OCI-LY3 (cell line): ENCODE measurements at regions not wholly inside any gene's neighbourhood (a gene's known extent, or its start where the extent isn't known, plus 50 kb on each side); places are given as distances from the start of the nearest gene placed in this dataset.

Source experiments
- H2AFZ ChIP-seq: fragments of 200-600, 300-600 bp; shearing (Covaris generic); 2 replicates; pipeline ENCODE4 v1.6.0; 2014; ENCODE audit warnings: antibody characterized with exemption, low read depth, low read length
- H3K27ac ChIP-seq: fragments of 200-600, 300-600 bp; sonication (generic); 2 replicates; pipeline ENCODE4 v1.5.1; 2014; ENCODE audit warnings: mild to moderate bottlenecking, low read length, moderate library complexity, mixed read lengths
- H3K27me3 ChIP-seq: fragments of 200-600, 300-600 bp; sonication (generic); 2 replicates; pipeline ENCODE4 v1.6.1; 2014; ENCODE audit warnings: low read depth, low read length, mixed read lengths
- H3K36me3 ChIP-seq: fragments of 200-600, 300-600 bp; sonication (generic); replicated peaks from 2 replicates; pipeline ENCODE3; 2014; ENCODE audit warnings: low read depth, low read length, mixed read lengths
- H3K4me1 ChIP-seq: fragments of 300-600, 200-600 bp; sonication (generic); 2 replicates; pipeline ENCODE4 v1.6.1; 2014; ENCODE audit warnings: low read length, mixed read lengths
- H3K4me2 ChIP-seq: fragments of 200-600, 300-600 bp; sonication (generic); 2 replicates; pipeline ENCODE4 v1.6.1; 2014; ENCODE audit warnings: low read length, mixed read lengths
- H3K4me3 ChIP-seq: fragments of 300-600, 200-600 bp; sonication (generic); 2 replicates; pipeline ENCODE4 v1.5.1; 2014; ENCODE audit warnings: antibody characterized with exemption, mild to moderate bottlenecking, low read length, moderate library complexity
- H3K79me2 ChIP-seq: fragments of 300-600, 200-600 bp; shearing (Covaris generic); 2 replicates; pipeline ENCODE4 v1.6.1; 2014; ENCODE audit warnings: mild to moderate bottlenecking, low read length, mixed read lengths
- H3K9ac ChIP-seq: fragments of 300-600, 200-600 bp; shearing (Covaris generic); 2 replicates; pipeline ENCODE4 v1.6.0; 2014; ENCODE audit warnings: mild to moderate bottlenecking, low read length, moderate library complexity
- H3K9me3 ChIP-seq: fragments of 200-600, 300-600 bp; shearing (Covaris generic); 2 replicates; pipeline ENCODE4 v1.6.1; 2014; ENCODE audit warnings: low read length, mixed read lengths; ENCODE audit not compliant: insufficient read depth
- H4K20me1 ChIP-seq: fragments of 200-600, 300-600 bp; sonication (generic); 2 replicates; pipeline ENCODE4 v1.6.1; 2016; ENCODE audit warnings: low read length, mixed read lengths; ENCODE audit not compliant: insufficient read depth
- EZH2phosphoT487 ChIP-seq: fragments of 200-600 bp; shearing (Covaris generic); IDR thresholded peaks from 2 replicates; pipeline ENCODE4 v1.6.1; 2018; ENCODE audit warnings: antibody characterized with exemption, mixed run types, low read depth
- TF ChIP-seq, protein P1 (sequence below): fragments of 200-600, 300-600 bp; sonication (generic); IDR thresholded peaks from 2 replicates; pipeline ENCODE4 v1.5.1; 2014; ENCODE audit warnings: antibody characterized with exemption, low read length, low read depth

GRCh38 chr2:137870682-137871081 is 93.6 kb upstream of the HNMT start:
- no peaks in the 10 kb centered on the region for H3K79me2 ChIP-seq
- TF ChIP-seq, protein P1, sequence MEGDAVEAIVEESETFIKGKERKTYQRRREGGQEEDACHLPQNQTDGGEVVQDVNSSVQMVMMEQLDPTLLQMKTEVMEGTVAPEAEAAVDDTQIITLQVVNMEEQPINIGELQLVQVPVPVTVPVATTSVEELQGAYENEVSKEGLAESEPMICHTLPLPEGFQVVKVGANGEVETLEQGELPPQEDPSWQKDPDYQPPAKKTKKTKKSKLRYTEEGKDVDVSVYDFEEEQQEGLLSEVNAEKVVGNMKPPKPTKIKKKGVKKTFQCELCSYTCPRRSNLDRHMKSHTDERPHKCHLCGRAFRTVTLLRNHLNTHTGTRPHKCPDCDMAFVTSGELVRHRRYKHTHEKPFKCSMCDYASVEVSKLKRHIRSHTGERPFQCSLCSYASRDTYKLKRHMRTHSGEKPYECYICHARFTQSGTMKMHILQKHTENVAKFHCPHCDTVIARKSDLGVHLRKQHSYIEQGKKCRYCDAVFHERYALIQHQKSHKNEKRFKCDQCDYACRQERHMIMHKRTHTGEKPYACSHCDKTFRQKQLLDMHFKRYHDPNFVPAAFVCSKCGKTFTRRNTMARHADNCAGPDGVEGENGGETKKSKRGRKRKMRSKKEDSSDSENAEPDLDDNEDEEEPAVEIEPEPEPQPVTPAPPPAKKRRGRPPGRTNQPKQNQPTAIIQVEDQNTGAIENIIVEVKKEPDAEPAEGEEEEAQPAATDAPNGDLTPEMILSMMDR: no peak
- no peak for TF ChIP-seq EZH2phosphoT487

DNA sequence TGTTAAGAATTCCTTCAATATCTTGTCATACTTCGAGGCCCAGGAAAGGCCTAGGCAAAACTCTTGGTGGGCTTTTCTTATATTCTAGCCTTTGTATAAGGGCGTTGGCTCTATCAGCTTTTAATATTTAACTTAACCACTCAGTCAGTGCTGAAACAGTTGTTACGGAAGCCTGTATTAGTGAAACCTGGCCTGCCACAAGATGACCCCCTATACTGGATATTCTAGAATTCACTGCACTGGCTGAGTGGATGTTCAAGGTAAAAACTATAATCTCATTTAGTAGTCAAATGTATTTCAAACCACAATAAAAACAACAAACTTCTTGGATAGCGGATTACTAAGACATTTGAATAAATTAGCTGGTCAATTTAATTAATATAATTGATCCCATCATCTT is 91.7 kb upstream of the HNMT start:
- Histone ChIP-seq H3K4me1 (peaks cover 6% of the 10 kb centered on the region; the same call in 1 of the 2 replicates), H3K9me3 (no peaks in the 10 kb centered on the region), H4K20me1 (no peaks in the 10 kb centered on the region), H3K4me2 (no peak overlapping the region), H3K27ac (no peak overlapping the region), H2AFZ (no peak overlapping the region), H3K9ac (no peak overlapping the region), H3K4me3 (no peak overlapping the region), H3K27me3 (no peaks in the 10 kb centered on the region), H3K79me2 (no peaks in the 10 kb centered on the region), H3K36me3 (no peaks in the 10 kb centered on the region)
- TF ChIP-seq, protein P1: no peak
- TF ChIP-seq EZH2phosphoT487: no peak

More at GRCh38 chr2:137870682-137871081, 93.6 kb upstream of the HNMT start:
- Histone ChIP-seq H2AFZ (no peak overlapping the region), H3K4me3 (no peak overlapping the region), H3K27ac (no peak overlapping the region), H3K27me3 (no peaks in the 10 kb centered on the region), H3K9ac (no peak overlapping the region), H3K9me3 (no peaks in the 10 kb centered on the region), H4K20me1 (no peaks in the 10 kb centered on the region), H3K4me1 (peaks cover 6% of the 10 kb centered on the region; the same call in 1 of the 2 replicates), H3K36me3 (no peaks in the 10 kb centered on the region), H3K4me2 (no peak overlapping the region)

GRCh38 chr2:137873536-137874244 is 90.6 kb upstream of the HNMT start:
- Histone ChIP-seq H3K79me2 (no peaks in the 10 kb centered on the region), H2AFZ (no peak overlapping the region)

DNA sequence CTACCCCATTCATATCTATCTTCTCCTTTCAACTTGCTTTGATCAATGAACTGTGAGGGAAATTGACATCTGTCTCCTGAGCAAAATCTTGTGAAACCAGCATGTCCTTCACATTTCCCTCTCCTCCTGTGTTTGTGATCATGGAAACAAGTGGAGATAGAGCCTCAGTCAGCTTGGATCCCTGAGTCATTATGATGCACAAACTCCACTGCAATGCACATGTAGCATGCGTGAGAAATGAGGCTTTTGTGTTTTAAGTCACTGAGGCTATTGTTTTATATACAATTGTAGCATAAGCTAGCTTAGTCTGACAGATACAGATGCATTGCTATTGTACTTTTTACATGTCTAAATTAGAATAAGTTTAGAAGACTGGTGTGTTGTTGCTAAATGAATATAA is 85.2 kb upstream of the HNMT start:
- H3K36me3 ChIP-seq: no peaks in the 10 kb centered on the region
- no peaks in the 10 kb centered on the region for H4K20me1 ChIP-seq
- no peak overlapping the region for H3K4me3 ChIP-seq
- H3K4me1 ChIP-seq: no peaks in the 10 kb centered on the region
- no peak overlapping the region for H3K9ac ChIP-seq
- no peaks in the 10 kb centered on the region for H3K9me3 ChIP-seq
- H3K27me3 ChIP-seq: peaks cover 5% of the 10 kb centered on the region; the same call in 1 of the 2 replicates
- no peak for TF ChIP-seq EZH2phosphoT487
- TF ChIP-seq, protein P1: no peak
- no peak overlapping the region for H2AFZ ChIP-seq
- H3K79me2 ChIP-seq: no peaks in the 10 kb centered on the region
- H3K27ac ChIP-seq: no peak overlapping the region
- no peak overlapping the region for H3K4me2 ChIP-seq

More at GRCh38 chr2:137873536-137874244, 90.6 kb upstream of the HNMT start:
- Histone ChIP-seq H4K20me1 (no peaks in the 10 kb centered on the region), H3K9ac (no peak overlapping the region), H3K4me3 (no peak overlapping the region), H3K27ac (no peak overlapping the region), H3K4me2 (no peak overlapping the region), H3K36me3 (no peaks in the 10 kb centered on the region), H3K9me3 (no peaks in the 10 kb centered on the region), H3K27me3 (no peaks in the 10 kb centered on the region), H3K4me1 (peaks cover 6% of the 10 kb centered on the region; the same call in 1 of the 2 replicates)
- TF ChIP-seq, protein P1: no peak
- no peak for TF ChIP-seq EZH2phosphoT487
